Anterior cingulate cortex (tissue), 58 donors: ENCODE measurements at regions not wholly inside any gene's neighbourhood (a gene's known extent, or its start where the extent isn't known, plus 50 kb on each side); places are given as distances from the start of the nearest gene placed in this dataset.
A peak's percentile ranks its signal among the peaks of the same experiment; 100 is the strongest.

ENCODE experiments used
- DNase-seq, 58 donors: peaks; one replicate each; lab custom pipeline; 2025; lab: John Stamatoyannopoulos, UW

DNA sequence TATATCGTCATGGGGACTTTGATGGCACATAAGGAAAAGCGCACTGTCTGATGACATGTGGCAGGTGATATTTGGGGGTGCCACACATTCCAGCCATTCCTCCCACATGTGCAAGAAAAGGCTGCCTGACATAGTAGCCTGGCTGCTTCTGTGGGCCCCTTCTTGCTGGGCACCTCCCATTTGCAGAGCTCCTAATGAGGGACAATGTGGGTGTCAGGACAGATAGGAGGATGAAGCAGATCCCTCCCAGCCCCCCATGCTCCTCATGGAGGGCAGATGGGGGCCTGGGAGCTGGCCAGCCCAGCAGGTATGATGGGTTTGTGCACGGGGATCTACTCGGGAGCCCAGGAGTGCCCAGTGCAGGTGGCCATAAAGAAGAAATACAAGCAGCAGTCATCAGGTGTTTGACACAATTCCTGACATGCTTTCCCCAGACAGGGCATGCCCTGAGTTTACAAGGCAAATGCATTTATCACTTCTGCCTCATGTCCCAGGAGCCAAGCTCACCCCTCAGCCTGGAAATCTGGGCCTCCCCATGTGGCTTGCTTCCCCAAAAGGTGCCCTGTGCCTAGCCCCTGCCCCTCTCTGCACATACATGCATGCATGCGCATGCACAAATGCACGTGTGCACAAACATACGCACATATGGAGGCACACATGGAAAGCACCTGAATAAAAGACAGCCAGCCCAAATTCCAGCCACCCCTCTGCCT, 260.6 kb upstream of the RPL38 start:
- no peak for DNase-seq

DNA sequence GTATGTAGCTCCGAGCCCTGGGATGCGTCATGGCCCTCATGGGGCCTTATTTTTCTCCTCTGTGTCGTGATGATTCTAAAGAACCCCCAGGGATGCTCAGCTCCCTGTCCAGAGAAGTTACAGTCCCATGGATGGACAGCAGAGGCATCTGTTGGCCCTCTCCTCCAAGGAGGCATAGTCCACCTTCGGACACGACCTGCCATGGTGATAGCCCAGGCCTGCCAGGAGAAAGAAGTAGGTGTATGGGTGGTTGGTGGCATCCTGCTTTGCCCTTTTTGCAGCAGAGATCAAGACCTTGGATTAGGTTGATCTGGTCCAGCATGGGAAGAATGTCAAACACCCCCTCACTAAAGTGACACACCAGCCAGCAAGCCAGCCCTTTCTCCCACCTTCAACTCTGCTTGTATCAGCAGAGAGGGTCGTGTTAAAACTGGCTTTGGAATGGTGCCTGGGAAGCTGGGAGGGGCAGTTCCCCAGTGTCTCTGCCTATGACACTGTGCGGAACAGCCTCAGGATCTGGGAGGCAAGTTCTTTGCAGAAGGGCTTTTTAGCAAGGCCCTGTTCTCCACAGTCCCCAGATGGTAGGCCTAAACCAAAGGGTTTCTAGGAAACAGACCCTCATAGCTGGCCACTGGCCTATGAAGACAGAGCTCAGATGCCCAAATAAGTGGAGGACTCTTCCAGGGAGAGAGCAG, 259.9 kb upstream of the RPL38 start:
- no peak for DNase-seq

DNA sequence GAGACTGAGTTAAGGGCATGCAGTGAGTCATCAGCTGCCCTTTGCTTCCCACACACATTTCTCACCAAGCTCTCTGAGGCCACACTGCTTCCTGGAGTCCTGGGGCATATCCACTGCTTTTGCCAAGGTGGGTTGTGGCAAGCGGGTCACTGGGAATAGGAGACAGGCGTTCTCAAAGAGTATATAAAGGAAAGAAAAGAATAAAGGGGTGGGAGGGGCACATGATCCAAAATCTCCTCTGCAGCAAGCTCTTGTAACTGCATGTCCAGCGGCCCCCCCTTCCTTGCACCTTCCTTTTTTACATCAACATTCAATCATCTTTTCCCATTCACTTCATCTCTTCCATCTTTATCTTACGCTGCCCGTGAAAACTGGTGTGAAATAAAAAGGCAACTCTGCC, 259.1 kb upstream of the RPL38 start:
- no peak for DNase-seq

DNA sequence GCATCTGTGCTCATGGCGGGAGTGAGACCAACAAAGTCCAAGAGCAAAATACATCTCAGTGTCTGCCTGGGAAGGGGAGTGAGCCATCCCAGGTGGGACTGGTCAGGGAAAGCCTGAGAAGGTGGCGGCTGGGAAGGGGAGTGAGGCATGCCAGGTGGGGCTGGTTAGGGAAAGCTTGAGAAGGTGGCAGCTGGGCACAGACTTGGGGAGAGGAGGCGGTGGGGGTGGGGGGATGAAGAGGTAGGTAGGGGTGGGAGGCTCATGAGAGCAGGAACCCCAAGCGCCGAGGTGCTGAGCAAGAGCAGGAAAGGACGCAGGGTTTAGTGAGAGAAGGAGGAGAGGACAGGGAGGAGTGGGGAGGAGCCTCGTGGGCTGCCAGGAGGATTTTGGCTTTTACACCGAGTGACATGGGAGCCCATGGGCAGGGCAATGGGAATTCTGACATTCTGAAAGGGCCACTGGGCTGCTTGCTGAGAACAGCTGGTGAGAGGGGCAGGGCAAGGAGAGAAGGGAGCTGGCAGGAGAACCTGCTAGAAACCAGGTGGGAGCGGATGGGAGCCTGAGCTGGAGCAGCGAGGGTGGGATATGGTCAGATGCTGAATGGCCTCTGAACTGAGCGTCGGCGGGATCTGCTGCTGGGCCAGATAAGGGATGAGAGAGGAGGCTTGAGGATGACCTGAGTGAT, 256.1 kb upstream of the RPL38 start:
- DNase-seq, result no peak

DNA sequence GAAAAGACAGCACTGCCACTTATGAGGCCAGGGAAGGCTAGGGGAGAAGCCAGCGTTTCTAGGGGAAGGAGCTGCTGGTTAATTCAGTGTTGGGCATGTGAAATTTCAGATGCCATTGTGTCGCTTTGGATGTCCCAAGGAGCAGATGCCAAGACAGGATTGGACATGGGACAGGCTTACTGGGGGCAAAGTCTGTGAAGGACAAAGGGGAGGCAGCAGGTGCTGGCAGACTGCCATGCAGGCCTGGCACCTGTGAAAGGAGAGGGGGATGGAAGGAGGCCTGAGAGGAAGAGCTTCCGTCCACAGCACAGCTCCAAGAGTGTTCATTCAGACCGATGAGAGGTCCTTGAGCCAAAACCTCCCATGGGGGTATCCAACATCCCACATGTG, 255.5 kb upstream of the RPL38 start:
- DNase-seq, result no peak

DNA sequence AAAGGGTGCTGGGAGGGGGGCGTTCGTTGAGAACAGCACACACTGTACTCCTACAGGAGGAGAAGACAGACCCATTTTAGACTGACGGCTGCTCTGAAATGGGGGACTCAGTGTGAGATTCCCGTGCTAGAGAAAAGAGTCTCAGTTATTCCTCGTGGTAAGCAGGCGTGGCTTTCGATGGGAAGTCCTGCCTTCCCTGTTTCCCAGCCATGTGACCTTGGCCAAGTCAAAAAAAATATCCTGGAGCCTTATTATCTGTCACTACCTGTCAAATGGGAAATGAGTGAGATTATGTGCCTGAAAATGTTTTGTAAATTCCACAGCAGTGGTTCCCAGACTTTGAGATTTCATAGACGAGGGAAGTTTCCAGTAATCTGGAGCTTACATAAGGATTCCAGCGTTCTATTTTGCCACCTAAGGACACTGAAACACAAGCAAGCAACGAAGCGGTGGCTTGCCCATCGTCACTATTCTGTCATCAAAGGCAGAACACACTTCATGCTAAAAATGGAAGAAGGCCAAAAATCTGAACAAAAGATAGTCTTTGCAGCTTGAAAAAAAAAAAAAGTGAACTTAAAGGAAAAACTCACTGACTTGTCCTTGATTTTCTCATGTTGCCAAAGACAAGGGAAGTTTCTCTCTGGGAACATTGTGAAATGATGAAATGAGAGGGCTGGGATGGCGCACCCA, 253.4 kb upstream of the RPL38 start:
- DNase-seq, result no peak

DNA sequence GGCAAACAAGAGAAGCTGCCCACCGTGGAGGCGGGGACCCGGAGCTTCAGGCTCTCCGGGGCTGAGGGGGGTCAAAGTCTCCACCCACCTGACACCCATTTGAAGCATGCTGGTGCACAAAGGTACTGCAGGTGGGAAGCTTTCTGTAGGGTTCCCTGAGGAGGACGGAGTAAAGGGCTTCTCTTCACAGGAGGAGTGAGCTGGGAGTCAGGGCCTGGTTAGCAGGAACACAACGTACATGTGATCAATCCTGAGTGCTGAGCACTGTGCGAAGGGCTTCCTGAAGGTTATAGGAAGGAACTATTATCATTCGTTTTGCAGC, 252.9 kb upstream of the RPL38 start:
- DNase-seq, result no peak

DNA sequence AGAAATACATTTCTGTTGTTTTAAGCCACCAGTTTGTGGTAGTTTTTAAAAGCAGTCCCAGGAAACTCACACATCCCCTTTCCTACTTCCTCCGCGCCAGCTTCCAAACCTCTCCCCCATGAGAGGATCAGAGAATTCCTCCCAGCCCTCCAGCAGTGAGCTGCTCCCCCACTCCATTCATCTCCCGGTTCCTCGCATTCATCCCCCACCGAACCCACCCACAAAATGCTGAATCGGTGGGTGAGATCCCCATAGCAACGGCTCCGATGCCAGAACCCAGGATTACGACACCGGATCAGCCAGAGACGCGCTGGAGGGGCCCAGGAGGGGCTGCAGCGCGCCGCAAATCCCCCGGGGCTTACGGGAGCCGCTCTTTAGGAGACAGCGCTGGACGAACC, 251.4 kb upstream of the RPL38 start:
- DNase-seq, result peak in 43 of 58 donors; percentile 8 to 72 (median 34)

DNA sequence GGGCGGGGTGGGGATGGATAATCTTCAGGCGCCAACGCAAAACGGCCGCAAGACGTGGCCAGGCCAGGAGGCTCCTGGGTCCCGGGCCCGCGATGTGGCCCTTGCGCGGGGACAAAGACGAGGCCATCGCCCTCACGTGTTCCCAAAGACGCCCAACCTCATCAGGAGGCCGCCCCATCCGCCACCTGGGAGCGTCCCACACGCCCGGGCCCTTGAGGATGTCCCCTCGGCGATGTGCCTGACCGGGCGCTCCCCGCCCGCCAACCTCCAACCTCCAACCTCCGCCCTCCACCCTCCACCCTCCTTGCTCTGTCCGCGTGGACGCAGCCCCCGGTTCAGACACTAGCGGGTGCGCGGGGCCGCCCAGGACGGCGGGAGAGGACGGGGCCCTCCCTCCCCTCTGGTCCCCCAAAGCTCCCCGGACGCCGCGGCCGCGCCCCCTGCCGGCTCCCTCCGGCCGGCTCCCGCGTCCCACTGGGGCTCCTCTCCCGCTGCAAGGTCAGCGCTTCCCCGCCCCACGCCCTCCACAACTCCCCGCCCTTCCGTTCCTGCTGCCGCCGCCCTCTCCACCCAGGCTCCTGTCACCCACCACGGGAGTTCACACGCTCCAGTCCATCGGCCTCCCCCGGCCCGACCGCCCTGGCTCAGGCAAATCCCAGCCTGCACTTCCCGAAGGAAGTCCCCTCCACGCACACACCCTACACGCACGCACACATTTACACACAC, 250.8 kb upstream of the RPL38 start:
- peak in 37 of 58 donors; percentile 6 to 65 (median 26) for DNase-seq

DNA sequence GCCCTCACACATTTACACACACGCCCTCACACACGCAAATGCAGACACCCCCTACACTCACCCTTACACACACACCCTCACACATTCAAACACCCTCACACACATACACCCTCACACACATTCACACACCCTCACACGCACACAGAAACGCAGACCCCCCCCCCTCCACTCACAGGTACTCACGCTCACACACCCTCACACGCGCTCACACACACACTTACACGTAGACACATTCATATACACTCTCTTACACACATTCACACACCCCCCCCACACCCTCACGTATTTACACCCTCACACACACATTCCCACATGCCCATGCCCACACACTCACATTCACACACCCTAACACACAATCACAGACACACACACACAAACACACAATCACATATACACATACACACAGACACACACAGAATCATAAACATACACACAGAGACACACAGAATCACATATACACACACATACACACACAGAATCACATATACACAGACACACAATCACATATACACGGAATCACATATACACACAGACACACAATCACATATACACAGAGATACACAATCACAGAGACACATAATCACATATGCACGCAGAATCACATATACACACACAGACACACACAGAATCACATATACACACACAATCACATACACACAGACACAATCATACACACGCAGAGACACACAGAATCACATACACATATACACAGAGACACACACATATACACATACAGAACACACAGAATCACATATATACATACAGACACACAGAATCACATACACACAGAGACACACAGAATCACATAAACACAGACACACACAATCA, 250.1 kb upstream of the RPL38 start:
- no peak for DNase-seq

DNA sequence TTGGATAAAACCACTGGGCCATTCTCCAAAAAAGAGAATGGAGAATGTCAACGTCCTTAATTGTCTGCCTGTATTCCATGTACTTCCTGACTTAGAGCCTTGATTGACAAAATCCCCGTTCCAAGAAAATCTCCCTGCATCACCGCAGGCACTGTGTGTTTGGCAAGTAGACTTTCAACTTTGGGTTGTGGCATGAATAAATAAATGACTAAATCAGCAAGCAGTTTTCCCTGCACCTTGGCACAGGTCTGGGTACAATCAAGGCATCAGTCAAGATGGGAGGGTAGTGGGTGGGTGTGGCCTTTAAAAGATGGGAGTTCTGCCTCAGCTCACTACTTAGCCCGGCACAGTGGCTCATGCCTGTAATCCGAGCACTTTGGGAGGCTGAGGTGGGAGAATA, 248.5 kb upstream of the RPL38 start:
- DNase-seq, result no peak

DNA sequence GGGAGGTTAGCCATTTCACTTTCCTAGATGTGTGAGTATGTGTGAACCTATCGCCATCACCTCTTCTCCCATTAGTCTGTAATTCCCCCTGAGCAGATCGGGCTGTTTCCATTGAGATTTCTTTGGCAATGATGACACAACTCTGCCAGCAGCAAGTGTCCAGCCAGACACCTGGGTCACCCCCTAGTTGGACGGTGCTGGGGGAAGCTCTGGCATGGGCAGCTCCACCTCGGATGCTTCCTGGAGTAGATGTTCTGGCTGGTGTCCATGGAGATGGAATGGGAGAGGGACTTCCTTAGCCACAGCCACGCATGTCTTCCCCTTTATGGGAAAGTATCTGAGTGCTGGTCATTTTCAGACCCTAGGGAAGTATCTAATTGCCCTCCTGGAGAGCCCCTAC, 247.9 kb upstream of the RPL38 start:
- no peak for DNase-seq

DNA sequence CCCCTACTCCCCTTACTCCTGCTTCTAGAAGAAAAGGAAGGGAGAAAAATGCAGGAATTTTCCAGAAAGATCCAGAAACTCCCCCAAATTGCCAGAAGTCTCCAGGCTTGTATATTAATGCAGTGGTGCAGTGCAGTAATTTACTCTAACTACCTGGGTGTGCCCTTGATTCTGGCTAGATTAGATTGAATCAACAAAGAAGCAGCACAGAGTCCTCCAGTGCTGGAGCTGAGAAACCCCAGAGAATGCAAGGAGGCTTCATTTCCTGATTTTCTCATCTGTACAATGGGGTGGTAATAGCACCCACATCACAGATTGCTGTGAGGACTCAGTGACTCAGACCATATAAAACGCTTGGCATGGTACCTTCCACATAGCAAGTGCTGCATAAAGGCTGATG, 247.3 kb upstream of the RPL38 start:
- DNase-seq, result no peak

DNA sequence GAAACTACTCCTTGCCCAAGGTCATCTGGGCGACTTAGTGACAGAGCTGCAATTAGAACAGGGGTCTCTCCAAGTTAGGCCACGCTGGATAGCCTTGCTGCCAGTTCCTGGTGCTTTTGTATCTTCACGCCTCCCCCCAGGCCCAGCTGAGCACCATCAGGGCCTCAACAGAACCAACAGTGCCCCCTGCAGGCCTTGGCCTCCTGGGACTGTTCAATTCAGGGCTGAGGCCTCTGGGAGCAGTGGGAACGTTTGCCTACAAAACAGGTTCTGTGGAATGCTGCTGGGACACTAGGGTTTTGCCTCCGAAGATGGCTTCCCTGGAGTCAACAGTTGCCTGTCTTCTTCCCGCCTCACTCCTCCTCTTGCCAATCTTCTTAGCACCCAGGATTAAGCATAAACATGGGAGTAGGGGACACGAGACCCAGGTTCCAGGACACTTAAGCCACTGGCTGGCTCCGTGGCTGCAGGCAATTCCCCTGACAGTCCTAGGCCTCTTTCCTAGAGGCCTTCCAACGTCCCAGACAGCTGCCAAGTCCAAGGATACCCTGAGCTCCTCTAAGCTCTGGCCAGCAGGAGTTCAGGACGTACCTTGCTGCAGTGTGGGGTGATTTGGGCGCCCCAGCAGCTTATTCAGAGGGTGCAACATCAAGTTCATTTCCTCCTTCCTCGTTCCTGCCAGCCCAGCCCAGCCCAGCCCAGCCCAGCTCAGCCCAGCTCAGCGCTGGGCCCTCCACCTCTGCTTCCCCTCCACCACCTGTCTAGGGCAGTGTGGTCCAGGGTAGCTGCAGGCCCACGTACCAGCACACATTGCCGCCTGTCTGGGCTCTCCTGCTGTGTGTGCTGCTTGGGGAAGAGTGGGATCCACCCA, 246.6 kb upstream of the RPL38 start:
- peak in 52 of 58 donors; percentile 5 to 81 (median 53) for DNase-seq

DNA sequence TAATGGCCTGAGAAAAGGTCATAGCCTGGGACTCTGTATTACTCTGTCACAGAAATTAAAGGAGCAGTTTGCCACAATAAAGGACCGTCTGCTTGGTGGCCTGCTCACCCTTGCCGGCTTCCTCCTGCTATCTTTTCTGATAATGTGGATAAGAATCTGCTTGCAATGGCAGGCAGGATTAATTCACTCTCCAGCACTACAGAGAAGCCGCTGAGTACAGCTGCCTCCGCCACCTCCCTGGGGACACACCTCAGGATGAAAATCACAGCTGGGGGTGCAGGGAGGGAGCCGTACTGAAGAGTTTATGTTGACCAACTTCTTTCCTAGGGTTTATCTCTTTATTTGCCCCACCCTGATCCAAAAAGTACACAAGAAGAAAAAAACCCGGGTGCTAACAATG, 245.9 kb upstream of the RPL38 start:
- DNase-seq, result no peak

DNA sequence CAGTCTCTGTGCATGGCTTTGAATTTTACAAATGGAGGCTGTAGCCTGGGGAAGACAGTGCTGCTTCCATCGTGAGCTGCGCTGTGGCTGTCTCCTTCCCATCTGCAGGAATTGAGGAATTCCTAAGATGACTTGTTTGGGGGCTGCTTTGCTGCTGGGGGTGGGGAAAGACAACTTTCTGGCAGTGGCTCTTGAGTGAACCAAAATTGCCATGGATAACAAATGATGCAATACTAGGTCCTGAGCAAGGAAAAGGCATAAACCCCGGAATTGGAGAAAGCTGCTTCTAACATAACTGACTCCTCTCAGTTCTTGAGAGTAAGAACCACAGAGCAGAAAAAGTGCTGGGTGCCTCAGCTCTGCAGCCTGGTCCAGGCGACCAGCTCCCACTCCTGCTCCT, 245.0 kb upstream of the RPL38 start:
- DNase-seq, result no peak

DNA sequence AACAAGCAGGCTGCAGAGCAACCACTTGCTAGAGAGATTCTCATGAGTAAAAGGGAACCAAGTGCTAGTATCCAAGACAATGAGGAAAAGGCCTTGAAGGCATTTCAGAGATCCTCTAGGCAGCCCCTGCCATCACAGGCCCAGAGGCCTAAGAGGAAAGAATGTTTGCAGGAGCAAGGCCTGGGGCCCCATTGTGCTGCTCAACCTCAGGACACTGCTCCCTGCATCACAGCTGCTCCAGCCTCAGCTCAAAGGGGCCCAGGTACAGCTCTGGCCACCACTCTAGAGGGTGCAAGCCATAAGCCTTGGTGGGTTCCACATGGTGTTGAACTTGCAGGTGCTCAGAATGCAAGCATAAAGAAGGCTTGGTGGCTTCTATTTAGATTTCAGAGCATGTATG, 243.0 kb upstream of the RPL38 start:
- DNase-seq, result no peak

DNA sequence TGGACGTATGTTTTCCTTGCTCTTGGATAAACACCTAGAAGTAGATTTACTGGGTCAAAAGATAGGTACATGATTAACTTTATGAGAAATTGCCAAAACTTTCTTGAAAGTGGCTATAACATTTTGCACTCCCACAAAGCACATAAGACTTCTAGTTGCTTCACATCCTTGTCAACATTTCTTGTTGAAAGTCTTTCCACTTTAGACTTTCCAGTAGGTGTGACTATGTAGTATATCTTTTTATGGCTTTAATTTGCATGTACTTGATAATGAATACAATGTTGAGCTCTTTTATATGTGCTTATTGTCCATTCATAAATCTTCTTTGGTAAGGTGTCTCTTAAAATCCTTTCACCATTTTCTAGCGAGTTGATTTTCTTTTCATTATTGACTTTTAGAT, 241.2 kb upstream of the RPL38 start:
- no peak for DNase-seq

DNA sequence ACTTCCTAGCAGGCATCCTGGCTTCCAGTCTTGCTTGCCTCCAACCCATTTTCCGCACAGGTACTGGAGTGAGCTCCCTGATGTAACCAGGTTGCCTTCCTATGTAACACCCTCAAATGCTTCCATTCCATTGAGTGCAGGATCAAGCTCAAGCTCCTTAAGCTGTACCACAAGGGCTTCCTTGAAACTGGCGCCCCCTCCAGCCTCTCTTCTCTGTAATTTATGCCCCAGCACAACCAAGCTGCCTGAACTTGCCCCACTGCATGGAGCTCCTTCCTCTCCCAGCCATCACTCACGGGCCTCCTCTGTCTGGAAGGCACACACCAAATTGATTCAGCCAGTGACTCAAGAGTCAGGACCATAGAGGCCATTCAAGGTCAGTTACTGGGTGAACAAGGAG, 234.8 kb upstream of the RPL38 start:
- DNase-seq, result no peak
